ENCODE measurements at regions not wholly inside any gene's neighbourhood (a gene's known extent, or its start where the extent isn't known, plus 50 kb on each side); places are given as distances from the start of the nearest gene placed in this dataset.

DNA sequence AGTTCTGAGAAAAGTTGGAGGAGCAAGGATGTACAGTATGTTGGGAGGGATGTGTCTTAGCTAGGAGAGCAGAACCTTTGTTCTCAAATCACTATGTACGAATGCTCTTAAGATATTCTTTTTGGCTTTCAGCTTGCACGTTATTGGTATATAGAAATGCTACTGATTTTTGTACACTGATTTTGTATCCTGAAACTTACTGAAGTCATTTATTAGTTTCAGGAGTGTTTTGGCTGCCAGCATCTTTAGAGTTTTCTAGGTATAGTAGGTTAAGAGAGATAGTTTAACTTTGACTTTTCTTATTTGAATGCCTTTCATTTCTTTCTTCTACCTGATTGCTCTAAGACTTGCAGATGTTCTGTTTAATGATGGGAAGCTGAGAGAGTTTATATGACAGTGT, 442.8 kb upstream of the FBXO33 start:
- no peak overlapping the region for H3K27ac ChIP-seq (ENCODE audit: low read depth)
- no peaks in the 10 kb centered on the region for H4K20me1 ChIP-seq (replicated peaks; ENCODE audit: insufficient read depth)
- no peaks in the 10 kb centered on the region for H3K27me3 ChIP-seq (ENCODE audit: insufficient read depth)
- H3K9me3 Mint-ChIP-seq, result no peaks in the 10 kb centered on the region
- no peak overlapping the region for H2AFZ ChIP-seq
- TF ChIP-seq ETS1 (IDR thresholded peaks at IDR 0.05) (no peak), REST (IDR thresholded peaks at IDR 0.05; ENCODE audit: unreplicated experiment) (no peak), STAT1 (IDR thresholded peaks at IDR 0.05; ENCODE audit: unreplicated experiment) (no peak), CREB1 (CRISPR knock-in tag; IDR thresholded peaks at IDR 0.05; ENCODE audit: low read depth) (no peak), ZNF114 (CRISPR knock-in tag; IDR thresholded peaks at IDR 0.05) (no peak), CTCF (conservative IDR thresholded peaks at IDR 0.05; ENCODE audit: low read depth in 2 of 2) (no peak), NANOG (IDR thresholded peaks at IDR 0.05; ENCODE audit: borderline replicate concordance) (no peak), EZH2phosphoT487 (IDR thresholded peaks at IDR 0.05; ENCODE audit: unreplicated experiment) (no peak), ZNF331 (CRISPR knock-in tag; IDR thresholded peaks at IDR 0.05; ENCODE audit: low read depth) (no peak), POLR2AphosphoS5 (IDR thresholded peaks at IDR 0.05; ENCODE audit: low read depth) (no peak), EZH2 (IDR thresholded peaks at IDR 0.05; ENCODE audit: low read depth, unreplicated experiment) (no peak), JUNB (IDR thresholded peaks at IDR 0.05; ENCODE audit: unreplicated experiment) (no peak)
- TF ChIP-seq, protein P1, sequence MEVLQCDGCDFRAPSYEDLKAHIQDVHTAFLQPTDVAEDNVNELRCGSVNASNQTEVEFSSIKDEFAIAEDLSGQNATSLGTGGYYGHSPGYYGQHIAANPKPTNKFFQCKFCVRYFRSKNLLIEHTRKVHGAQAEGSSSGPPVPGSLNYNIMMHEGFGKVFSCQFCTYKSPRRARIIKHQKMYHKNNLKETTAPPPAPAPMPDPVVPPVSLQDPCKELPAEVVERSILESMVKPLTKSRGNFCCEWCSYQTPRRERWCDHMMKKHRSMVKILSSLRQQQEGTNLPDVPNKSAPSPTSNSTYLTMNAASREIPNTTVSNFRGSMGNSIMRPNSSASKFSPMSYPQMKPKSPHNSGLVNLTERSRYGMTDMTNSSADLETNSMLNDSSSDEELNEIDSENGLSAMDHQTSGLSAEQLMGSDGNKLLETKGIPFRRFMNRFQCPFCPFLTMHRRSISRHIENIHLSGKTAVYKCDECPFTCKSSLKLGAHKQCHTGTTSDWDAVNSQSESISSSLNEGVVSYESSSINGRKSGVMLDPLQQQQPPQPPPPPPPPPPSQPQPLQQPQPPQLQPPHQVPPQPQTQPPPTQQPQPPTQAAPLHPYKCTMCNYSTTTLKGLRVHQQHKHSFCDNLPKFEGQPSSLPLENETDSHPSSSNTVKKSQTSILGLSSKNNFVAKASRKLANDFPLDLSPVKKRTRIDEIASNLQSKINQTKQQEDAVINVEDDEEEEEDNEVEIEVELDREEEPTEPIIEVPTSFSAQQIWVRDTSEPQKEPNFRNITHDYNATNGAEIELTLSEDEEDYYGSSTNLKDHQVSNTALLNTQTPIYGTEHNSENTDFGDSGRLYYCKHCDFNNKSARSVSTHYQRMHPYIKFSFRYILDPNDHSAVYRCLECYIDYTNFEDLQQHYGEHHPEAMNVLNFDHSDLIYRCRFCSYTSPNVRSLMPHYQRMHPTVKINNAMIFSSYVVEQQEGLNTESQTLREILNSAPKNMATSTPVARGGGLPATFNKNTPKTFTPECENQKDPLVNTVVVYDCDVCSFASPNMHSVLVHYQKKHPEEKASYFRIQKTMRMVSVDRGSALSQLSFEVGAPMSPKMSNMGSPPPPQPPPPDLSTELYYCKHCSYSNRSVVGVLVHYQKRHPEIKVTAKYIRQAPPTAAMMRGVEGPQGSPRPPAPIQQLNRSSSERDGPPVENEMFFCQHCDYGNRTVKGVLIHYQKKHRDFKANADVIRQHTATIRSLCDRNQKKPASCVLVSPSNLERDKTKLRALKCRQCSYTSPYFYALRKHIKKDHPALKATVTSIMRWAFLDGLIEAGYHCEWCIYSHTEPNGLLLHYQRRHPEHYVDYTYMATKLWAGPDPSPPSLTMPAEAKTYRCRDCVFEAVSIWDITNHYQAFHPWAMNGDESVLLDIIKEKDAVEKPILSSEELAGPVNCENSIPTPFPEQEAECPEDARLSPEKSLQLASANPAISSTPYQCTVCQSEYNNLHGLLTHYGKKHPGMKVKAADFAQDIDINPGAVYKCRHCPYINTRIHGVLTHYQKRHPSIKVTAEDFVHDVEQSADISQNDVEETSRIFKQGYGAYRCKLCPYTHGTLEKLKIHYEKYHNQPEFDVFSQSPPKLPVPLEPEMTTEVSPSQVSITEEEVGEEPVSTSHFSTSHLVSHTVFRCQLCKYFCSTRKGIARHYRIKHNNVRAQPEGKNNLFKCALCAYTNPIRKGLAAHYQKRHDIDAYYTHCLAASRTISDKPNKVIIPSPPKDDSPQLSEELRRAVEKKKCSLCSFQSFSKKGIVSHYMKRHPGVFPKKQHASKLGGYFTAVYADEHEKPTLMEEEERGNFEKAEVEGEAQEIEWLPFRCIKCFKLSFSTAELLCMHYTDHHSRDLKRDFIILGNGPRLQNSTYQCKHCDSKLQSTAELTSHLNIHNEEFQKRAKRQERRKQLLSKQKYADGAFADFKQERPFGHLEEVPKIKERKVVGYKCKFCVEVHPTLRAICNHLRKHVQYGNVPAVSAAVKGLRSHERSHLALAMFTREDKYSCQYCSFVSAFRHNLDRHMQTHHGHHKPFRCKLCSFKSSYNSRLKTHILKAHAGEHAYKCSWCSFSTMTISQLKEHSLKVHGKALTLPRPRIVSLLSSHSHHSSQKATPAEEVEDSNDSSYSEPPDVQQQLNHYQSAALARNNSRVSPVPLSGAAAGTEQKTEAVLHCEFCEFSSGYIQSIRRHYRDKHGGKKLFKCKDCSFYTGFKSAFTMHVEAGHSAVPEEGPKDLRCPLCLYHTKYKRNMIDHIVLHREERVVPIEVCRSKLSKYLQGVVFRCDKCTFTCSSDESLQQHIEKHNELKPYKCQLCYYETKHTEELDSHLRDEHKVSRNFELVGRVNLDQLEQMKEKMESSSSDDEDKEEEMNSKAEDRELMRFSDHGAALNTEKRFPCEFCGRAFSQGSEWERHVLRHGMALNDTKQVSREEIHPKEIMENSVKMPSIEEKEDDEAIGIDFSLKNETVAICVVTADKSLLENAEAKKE (CRISPR knock-in tag; IDR thresholded peaks at IDR 0.05), result no peak
- no peaks in the 10 kb centered on the region for H3K9me2 ChIP-seq (ENCODE audit: insufficient read depth)
- no peak for DNase-seq (ENCODE audit: low spot score)
- no peaks in the 10 kb centered on the region for H3K27me3 Mint-ChIP-seq (ENCODE audit: insufficient read depth, low read depth, poor library complexity)
- peaks cover 26% of the 10 kb centered on the region for H3K4me1 Mint-ChIP-seq
- peaks cover 14% of the 10 kb centered on the region for H3K4me1 ChIP-seq (ENCODE audit: insufficient read depth)
- no peaks in the 10 kb centered on the region for H3F3A ChIP-seq (replicated peaks; ENCODE audit: low read depth)
- no peak overlapping the region for H3K4me3 ChIP-seq
- H3K79me2 ChIP-seq (replicated peaks; ENCODE audit: insufficient read depth), result no peaks in the 10 kb centered on the region
- no peak overlapping the region for H3K4me2 ChIP-seq
- no peak for ATAC-seq
- H3K36me3 Mint-ChIP-seq (ENCODE audit: low read depth), result no peaks in the 10 kb centered on the region
- no peaks in the 10 kb centered on the region for H3K36me3 ChIP-seq (ENCODE audit: insufficient read depth)
- no peak overlapping the region for H3K27ac Mint-ChIP-seq
- H3K4me3 Mint-ChIP-seq, result no peak overlapping the region

Measured in GM23338 (cell line).